GM23338 (cell line): ENCODE measurements at regions not wholly inside any gene's neighbourhood (a gene's known extent, or its start where the extent isn't known, plus 50 kb on each side); places are given as distances from the start of the nearest gene placed in this dataset.
A peak's percentile ranks its signal among the peaks of the same experiment; 100 is the strongest.

Source experiments
- ATAC-seq: fragments of 200-7000 bp; cut with Tn5 transposase; 3 replicates; pipeline ENCODE4 v1.9.1; 2020
- DNase-seq: peaks from one replicate; pipeline ENCODE4 v3.0.0-alpha.2; 2015; ENCODE audit warnings: low spot score
- H2AFZ ChIP-seq: fragments of 200-600 bp; sonication (generic); 2 replicates; pipeline ENCODE4 v1.8.0; 2016; ENCODE audit warnings: antibody characterized with exemption, mild to moderate bottlenecking, moderate library complexity
- H3F3A ChIP-seq: fragments of 200-600 bp; sonication (generic); replicated peaks from 2 replicates; pipeline ENCODE4 v1.8.0; 2017; ENCODE audit warnings: antibody characterized with exemption, mixed run types, low read depth
- H3K27ac ChIP-seq: fragments of 200-600 bp; sonication (generic); 2 replicates; pipeline ENCODE4 v1.6.1; 2016; ENCODE audit warnings: low read depth
- H3K27me3 ChIP-seq: fragments of 200-600 bp; sonication (generic); 2 replicates; pipeline ENCODE4 v1.8.0; 2016; ENCODE audit warnings: mild to moderate bottlenecking, mixed run types, moderate library complexity; ENCODE audit not compliant: insufficient read depth
- H3K36me3 ChIP-seq: fragments of 200-600 bp; sonication (generic); 2 replicates; pipeline ENCODE4 v1.8.0; 2016; ENCODE audit warnings: mild to moderate bottlenecking; ENCODE audit not compliant: insufficient read depth
- H3K4me1 ChIP-seq: fragments of 200-600 bp; sonication (generic); 2 replicates; pipeline ENCODE4 v1.8.0; 2016; ENCODE audit warnings: mild to moderate bottlenecking, moderate library complexity; ENCODE audit not compliant: insufficient read depth
- H3K4me2 ChIP-seq: fragments of 200-600 bp; sonication (generic); 2 replicates; pipeline ENCODE4 v1.7.1; 2017; ENCODE audit warnings: mixed run types
- H3K4me3 ChIP-seq: fragments of 200-600 bp; sonication (generic); 2 replicates; pipeline ENCODE4 v1.6.1; 2016; ENCODE audit warnings: mixed run types
- H3K79me2 ChIP-seq: fragments of 200-600 bp; sonication (generic); replicated peaks from 2 replicates; pipeline ENCODE4 v1.8.0; 2017; ENCODE audit warnings: mild to moderate bottlenecking; ENCODE audit not compliant: insufficient read depth
- H3K9me2 ChIP-seq: fragments of 200-600 bp; sonication (generic); 2 replicates; pipeline ENCODE4 v1.8.0; 2017; ENCODE audit not compliant: insufficient read depth
- H4K20me1 ChIP-seq: fragments of 200-600 bp; sonication (generic); replicated peaks from 2 replicates; pipeline ENCODE4 v1.8.0; 2017; ENCODE audit warnings: mild to moderate bottlenecking; ENCODE audit not compliant: insufficient read depth
- H3K27ac Mint-ChIP-seq: 2 replicates; pipeline ENCODE4 v1.8.0; 2020; ENCODE audit warnings: inconsistent platforms, mild to moderate bottlenecking, moderate library complexity, mixed read lengths
- H3K27me3 Mint-ChIP-seq: 3 replicates; pipeline ENCODE4 v1.8.0; 2022; ENCODE audit warnings: low read depth, mild to moderate bottlenecking, moderate library complexity, mixed read lengths, inconsistent platforms; ENCODE audit not compliant: insufficient read depth, poor library complexity
- H3K36me3 Mint-ChIP-seq: 3 replicates; pipeline ENCODE4 v1.8.0; 2021; ENCODE audit warnings: low read depth, mild to moderate bottlenecking, inconsistent platforms, moderate library complexity, mixed read lengths
- H3K4me1 Mint-ChIP-seq: 3 replicates; pipeline ENCODE4 v1.8.0; 2020; ENCODE audit warnings: mild to moderate bottlenecking, inconsistent platforms, mixed read lengths
- H3K4me3 Mint-ChIP-seq: 3 replicates; pipeline ENCODE4 v1.8.0; 2021; ENCODE audit warnings: moderate library complexity, mild to moderate bottlenecking, inconsistent platforms, mixed read lengths
- H3K9me3 Mint-ChIP-seq: 3 replicates; pipeline ENCODE4 v1.8.0; 2020; ENCODE audit warnings: moderate library complexity, mild to moderate bottlenecking, inconsistent platforms, mixed read lengths
- CTCF ChIP-seq, 2 experiments: fragments of 200-600 bp in 1 of 2; sonication (generic) in 1 of 2; conservative IDR thresholded peaks; 2 replicates each; pipeline versions ENCODE4 v1.5.1 to v1.6.1; 2016 to 2017; ENCODE audit warnings: antibody characterized with exemption in 2 of 2, low read depth in 2 of 2, mild to moderate bottlenecking in 2 of 2, moderate library complexity in 1 of 2
- ETS1 ChIP-seq: IDR thresholded peaks from 2 replicates; pipeline ENCODE4 v1.6.1; 2016; ENCODE audit warnings: antibody characterized with exemption
- EZH2 ChIP-seq: fragments of 200-600 bp; sonication (generic); IDR thresholded peaks from one replicate; pipeline ENCODE4 v1.8.0; 2017; ENCODE audit warnings: antibody characterized with exemption, mild to moderate bottlenecking, low read depth; ENCODE audit not compliant: unreplicated experiment
- EZH2phosphoT487 ChIP-seq: fragments of 200-600 bp; sonication (generic); IDR thresholded peaks from one replicate; pipeline ENCODE4 v1.8.1; 2018; ENCODE audit warnings: antibody characterized with exemption; ENCODE audit not compliant: unreplicated experiment
- JUNB ChIP-seq: IDR thresholded peaks from one replicate; pipeline ENCODE4 v1.6.1; 2016; ENCODE audit warnings: antibody characterized with exemption; ENCODE audit not compliant: unreplicated experiment
- NANOG ChIP-seq: IDR thresholded peaks from 2 replicates; pipeline ENCODE4 v1.6.1; 2016; ENCODE audit warnings: antibody characterized with exemption, borderline replicate concordance
- POLR2AphosphoS5 ChIP-seq: IDR thresholded peaks from 2 replicates; pipeline ENCODE4 v1.6.1; 2016; ENCODE audit warnings: antibody characterized with exemption, low read depth
- REST ChIP-seq: IDR thresholded peaks from one replicate; pipeline ENCODE4 v1.6.1; 2018; ENCODE audit warnings: antibody characterized with exemption; ENCODE audit not compliant: unreplicated experiment
- STAT1 ChIP-seq: IDR thresholded peaks from one replicate; pipeline ENCODE4 v1.6.1; 2016; ENCODE audit warnings: antibody characterized with exemption; ENCODE audit not compliant: unreplicated experiment
- ZNF114 ChIP-seq: fragments of 250-450 bp; sonication (Bioruptor Pico); IDR thresholded peaks from 2 replicates; pipeline ENCODE4 v1.5.0; 2020; ENCODE audit warnings: mild to moderate bottlenecking, moderate library complexity
- ZNF331 ChIP-seq: fragments of 250-450 bp; sonication (Bioruptor Pico); IDR thresholded peaks from 2 replicates; pipeline ENCODE4 v1.5.0; 2020; ENCODE audit warnings: low read depth, mild to moderate bottlenecking, moderate library complexity
- ZNF462 ChIP-seq: fragments of 250-450 bp; sonication (Bioruptor Pico); IDR thresholded peaks from 2 replicates; pipeline ENCODE4 v1.5.0; 2020; ENCODE audit warnings: mild to moderate bottlenecking, moderate library complexity

- Mint-ChIP-seq H3K4me3 (no peak overlapping the region), H3K4me1 (no peaks in the 10 kb centered on the region), H3K36me3 (no peaks in the 10 kb centered on the region), H3K27me3 (peaks cover 3% of the 10 kb centered on the region), H3K9me3 (no peaks in the 10 kb centered on the region), H3K27ac (peak overlapping the region; percentile 76; the same call in 1 of the 2 replicates)
- Histone ChIP-seq H3K36me3 (no peaks in the 10 kb centered on the region), H3K27me3 (no peaks in the 10 kb centered on the region), H3K79me2 (no peaks in the 10 kb centered on the region), H2AFZ (no peak overlapping the region), H3K27ac (no peak overlapping the region), H3F3A (no peaks in the 10 kb centered on the region), H3K4me3 (no peak overlapping the region), H4K20me1 (no peaks in the 10 kb centered on the region), H3K4me1 (no peaks in the 10 kb centered on the region), H3K9me2 (0 out of 2 replicates have a peak, but pooled peaks cover 6% of the 10 kb centered on the region), H3K4me2 (no peak overlapping the region)
- TF ChIP-seq EZH2phosphoT487: no peak
- TF ChIP-seq NANOG: no peak
- no peak for TF ChIP-seq REST
- no peak for TF ChIP-seq ETS1
- TF ChIP-seq JUNB: no peak
- TF ChIP-seq EZH2: no peak
- TF ChIP-seq ZNF331 (CRISPR knock-in tag): no peak
- no peak for TF ChIP-seq ZNF462 (CRISPR knock-in tag)
- no peak for TF ChIP-seq STAT1
- TF ChIP-seq POLR2AphosphoS5: no peak
- no peak for TF ChIP-seq ZNF114 (CRISPR knock-in tag)
- TF ChIP-seq CTCF (conservative IDR thresholded peaks at IDR 0.05; ENCODE audit: low read depth in 2 of 2): no peak
- DNase-seq: no peak
- ATAC-seq: no peak
Observed at GRCh38 chr9:88605512-88606362, 70.8 kb downstream of the NXNL2 start.
